GM21515 (cell line): ENCODE measurements at regions not wholly inside any gene's neighbourhood (a gene's known extent, or its start where the extent isn't known, plus 50 kb on each side); places are given as distances from the start of the nearest gene placed in this dataset.

Experiments used
- ATAC-seq: cut with Tn5 transposase; IDR thresholded peaks from one replicate; pipeline ENCODE4 v1.9.1; 2021; ENCODE audit not compliant: unreplicated experiment

GRCh38 chr12:81819991-81820633 is 61.0 kb upstream of the PPFIA2 start:
- ATAC-seq = no peak

- no peak for ATAC-seq
These were observed 56.5 kb upstream of the PPFIA2 start for GRCh38 chr12:81815611-81816010.

- ATAC-seq = no peak
These were observed 52.6 kb upstream of the PPFIA2 start for GRCh38 chr12:81811778-81812125.

GRCh38 chr12:81811061-81811777 is 52.1 kb upstream of the PPFIA2 start:
- ATAC-seq = no peak

- peak; percentile 61 for ATAC-seq
These were observed 50.9 kb upstream of the PPFIA2 start for GRCh38 chr12:81809829-81810595.

- no peak for ATAC-seq
These were observed 50.1 kb upstream of the PPFIA2 start for GRCh38 chr12:81809113-81809777.
